ENCODE measurements at regions not wholly inside any gene's neighbourhood (a gene's known extent, or its start where the extent isn't known, plus 50 kb on each side); places are given as distances from the start of the nearest gene placed in this dataset.
A peak's percentile ranks its signal among the peaks of the same experiment; 100 is the strongest.

GRCh38 chr12:102609996-102610395 lies 129.6 kb upstream of the IGF1 start:
- POLR2A ChIA-PET (ENCODE audit: partially characterized antibody) = no interaction called here
- Histone ChIP-seq H3K27me3 (replicated peaks in 1 of 4; ENCODE audit: control insufficient read depth in 3 of 4, extremely low read depth in 1 of 4, insufficient read depth in 3 of 4, low read length in 3 of 4) (no peaks in the 10 kb centered on the region), H4K5ac (ENCODE audit: insufficient read length, low read depth, low read length) (no peak overlapping the region), H3K79me2 (ENCODE audit: control insufficient read depth in 1 of 2, insufficient read depth in 2 of 2, low read length in 2 of 2) (no peaks in the 10 kb centered on the region), H3K9ac (replicated peaks in 1 of 4; ENCODE audit: extremely low read depth in 1 of 4, low read depth in 3 of 4, low read length in 3 of 4) (no peak overlapping the region), H3K14ac (ENCODE audit: insufficient read length) (no peak overlapping the region), H3K4me1 (replicated peaks in 1 of 4; ENCODE audit: control insufficient read depth in 3 of 4, insufficient read depth in 4 of 4, low read length in 3 of 4) (peaks cover 0 to 10% (median 5%) of the 10 kb centered on the region in 4 experiments; a peak in 4 of 7 replicates), H2BK12ac (ENCODE audit: low read depth, low read length) (peak overlapping the region; percentile 22; the same call in 1 of the 2 replicates), H3K23me2 (ENCODE audit: low read depth, low read length) (no peaks in the 10 kb centered on the region; the same call in 1 of the 2 replicates), H2BK5ac (ENCODE audit: low read depth, low read length) (no peak overlapping the region), H2AFZ (ENCODE audit: low read length) (peak overlapping the region; percentile 98), H3K79me1 (ENCODE audit: low read depth, low read length) (no peaks in the 10 kb centered on the region), H3K4me2 (ENCODE audit: insufficient read depth in 1 of 2, low read depth in 2 of 2, low read length in 2 of 2) (no peak overlapping the region), H3K4ac (replicated peaks; ENCODE audit: insufficient read length, low read depth, low read length) (no peak overlapping the region), H4K91ac (replicated peaks; ENCODE audit: insufficient read length, low read length) (no peak overlapping the region), H3K23ac (ENCODE audit: insufficient read length) (no peak overlapping the region), H3K56ac (replicated peaks; ENCODE audit: insufficient read length, low read depth, low read length) (no peak overlapping the region), H2BK20ac (ENCODE audit: low read length) (peak overlapping the region; percentile 52; the same call in 1 of the 2 replicates), H3K36me3 (ENCODE audit: control insufficient read depth in 2 of 4, insufficient read depth in 4 of 4, low read length in 3 of 4) (no peaks in the 10 kb centered on the region), H3K18ac (ENCODE audit: extremely low read depth, low read length) (peak overlapping the region; percentile 34; the same call in 1 of the 2 replicates), H2BK120ac (replicated peaks; ENCODE audit: low read depth, low read length) (no peak overlapping the region), H3K4me3 (ENCODE audit: extremely low read depth in 1 of 4, insufficient read depth in 2 of 4, low read depth in 3 of 4, low read length in 4 of 4) (no peak overlapping the region), H4K8ac (ENCODE audit: extremely low read depth, insufficient read depth, low read length) (no peak overlapping the region), H2AK5ac (ENCODE audit: low read depth, low read length) (no peak overlapping the region), H3K27ac (ENCODE audit: low read depth, low read length) (no peak overlapping the region), H4K20me1 (replicated peaks in 1 of 2; ENCODE audit: control insufficient read depth in 1 of 2, insufficient read depth in 2 of 2, low read length in 2 of 2) (no peaks in the 10 kb centered on the region), H3K9me3 (ENCODE audit: insufficient read depth in 2 of 2, low read depth in 1 of 2, low read length in 1 of 2) (no peaks in the 10 kb centered on the region), H2BK15ac (ENCODE audit: low read length) (no peak overlapping the region; the same call in 1 of the 2 replicates)
- CTCF ChIA-PET (ENCODE audit: partially characterized antibody) = interaction anchor here (1.3 to 1.6 kb wide), 2 partner anchors 9 to 1022 kb away, joined by 3 to 4 read pairs; no protein-coding TSS in a partner anchor
- DNase-seq (ENCODE audit: low read depth in 1 of 2, low spot score in 2 of 2) = no peak
- 88% methylated on average over 1 of the region's 1 CpG; no CpG with 5 or more reads in 1 of the 2 experiments for WGBS, 2 experiments (ENCODE audit: extremely low coverage in 1 of 2, insufficient coverage in 1 of 2, insufficient read length in 1 of 2, insufficient replicate concordance in 2 of 2, low coverage in 1 of 2, low lambda C conversion rate in 2 of 2, missing lambda C conversion rate in 1 of 2)
- TF ChIP-seq KDM5A (IDR thresholded peaks at IDR 0.05; ENCODE audit: low read length) = no peak
- TF ChIP-seq TAF7 (optimal IDR thresholded peaks at IDR 0.05; ENCODE audit: borderline replicate concordance, low read depth, low read length) = no peak
- TF ChIP-seq SP1 (IDR thresholded peaks at IDR 0.05; ENCODE audit: low read depth, low read length) = no peak
- TF ChIP-seq CHD2 (IDR thresholded peaks at IDR 0.05; ENCODE audit: low read length) = no peak
- TF ChIP-seq JUN (IDR thresholded peaks at IDR 0.05; ENCODE audit: low read depth, low read length) = no peak
- no peak for TF ChIP-seq CBX5 (IDR thresholded peaks at IDR 0.05; ENCODE audit: low read depth, low read length)
- no peak for TF ChIP-seq ZNF274 (IDR thresholded peaks at IDR 0.05; ENCODE audit: borderline replicate concordance, extremely low read depth, low read length)
- no peak for FAIRE-seq

Data from H1 (cell line).